C4-2B (cell line): ENCODE measurements at regions not wholly inside any gene's neighbourhood (a gene's known extent, or its start where the extent isn't known, plus 50 kb on each side); places are given as distances from the start of the nearest gene placed in this dataset.

Experiments
- CTCF ChIP-seq: fragments of 450-650 bp; conservative IDR thresholded peaks from 2 replicates; pipeline ENCODE4 v1.5.1; 2017; ENCODE audit warnings: mild to moderate bottlenecking
- ZFX ChIP-seq: fragments of 450-650 bp; IDR thresholded peaks from 2 replicates; pipeline ENCODE4 v1.6.1; 2017

GRCh38 chr1:96487971-96488370 lies 233.6 kb upstream of the PTBP2 start:
- TF ChIP-seq CTCF (no peak), ZFX (no peak)
